ENCODE measurements at regions not wholly inside any gene's neighbourhood (a gene's known extent, or its start where the extent isn't known, plus 50 kb on each side); places are given as distances from the start of the nearest gene placed in this dataset.

GRCh38 chr6:119444642-119445557 lies 95.3 kb upstream of the MAN1A1 start:
- TF ChIP-seq, protein P1, sequence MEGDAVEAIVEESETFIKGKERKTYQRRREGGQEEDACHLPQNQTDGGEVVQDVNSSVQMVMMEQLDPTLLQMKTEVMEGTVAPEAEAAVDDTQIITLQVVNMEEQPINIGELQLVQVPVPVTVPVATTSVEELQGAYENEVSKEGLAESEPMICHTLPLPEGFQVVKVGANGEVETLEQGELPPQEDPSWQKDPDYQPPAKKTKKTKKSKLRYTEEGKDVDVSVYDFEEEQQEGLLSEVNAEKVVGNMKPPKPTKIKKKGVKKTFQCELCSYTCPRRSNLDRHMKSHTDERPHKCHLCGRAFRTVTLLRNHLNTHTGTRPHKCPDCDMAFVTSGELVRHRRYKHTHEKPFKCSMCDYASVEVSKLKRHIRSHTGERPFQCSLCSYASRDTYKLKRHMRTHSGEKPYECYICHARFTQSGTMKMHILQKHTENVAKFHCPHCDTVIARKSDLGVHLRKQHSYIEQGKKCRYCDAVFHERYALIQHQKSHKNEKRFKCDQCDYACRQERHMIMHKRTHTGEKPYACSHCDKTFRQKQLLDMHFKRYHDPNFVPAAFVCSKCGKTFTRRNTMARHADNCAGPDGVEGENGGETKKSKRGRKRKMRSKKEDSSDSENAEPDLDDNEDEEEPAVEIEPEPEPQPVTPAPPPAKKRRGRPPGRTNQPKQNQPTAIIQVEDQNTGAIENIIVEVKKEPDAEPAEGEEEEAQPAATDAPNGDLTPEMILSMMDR (IDR thresholded peaks at IDR 0.05): no peak
- no peak for TF ChIP-seq POLR2AphosphoS5 (IDR thresholded peaks at IDR 0.05; ENCODE audit: low read depth, low read length)
- no peak for TF ChIP-seq REST (IDR thresholded peaks at IDR 0.05; ENCODE audit: insufficient read depth in 1 of 2, low read depth in 2 of 2, low read length in 1 of 2)
